ENCODE measurements at regions not wholly inside any gene's neighbourhood (a gene's known extent, or its start where the extent isn't known, plus 50 kb on each side); places are given as distances from the start of the nearest gene placed in this dataset.

- TF ChIP-seq CTCF (conservative IDR thresholded peaks at IDR 0.05 in 1 of 2, IDR thresholded peaks at IDR 0.05 in 1 of 2; ENCODE audit: low read depth in 1 of 2, low read length in 2 of 2) (no peak), EZH2 (IDR thresholded peaks at IDR 0.05; ENCODE audit: low read length, missing control alignments) (no peak)
These were observed 205.9 kb downstream of the NSG2 start for GRCh38 chr5:174251305-174252000.
